GM23338 (cell line): ENCODE measurements at regions not wholly inside any gene's neighbourhood (a gene's known extent, or its start where the extent isn't known, plus 50 kb on each side); places are given as distances from the start of the nearest gene placed in this dataset.

ENCODE experiments used
- EZH2 ChIP-seq: fragments of 200-600 bp; sonication (generic); IDR thresholded peaks from one replicate; pipeline ENCODE4 v1.8.0; 2017; ENCODE audit warnings: antibody characterized with exemption, mild to moderate bottlenecking, low read depth; ENCODE audit not compliant: unreplicated experiment
- EZH2phosphoT487 ChIP-seq: fragments of 200-600 bp; sonication (generic); IDR thresholded peaks from one replicate; pipeline ENCODE4 v1.8.1; 2018; ENCODE audit warnings: antibody characterized with exemption; ENCODE audit not compliant: unreplicated experiment
- JUNB ChIP-seq: IDR thresholded peaks from one replicate; pipeline ENCODE4 v1.6.1; 2016; ENCODE audit warnings: antibody characterized with exemption; ENCODE audit not compliant: unreplicated experiment
- STAT1 ChIP-seq: IDR thresholded peaks from one replicate; pipeline ENCODE4 v1.6.1; 2016; ENCODE audit warnings: antibody characterized with exemption; ENCODE audit not compliant: unreplicated experiment
- ZNF114 ChIP-seq: fragments of 250-450 bp; sonication (Bioruptor Pico); IDR thresholded peaks from 2 replicates; pipeline ENCODE4 v1.5.0; 2020; ENCODE audit warnings: mild to moderate bottlenecking, moderate library complexity
- ZNF331 ChIP-seq: fragments of 250-450 bp; sonication (Bioruptor Pico); IDR thresholded peaks from 2 replicates; pipeline ENCODE4 v1.5.0; 2020; ENCODE audit warnings: low read depth, mild to moderate bottlenecking, moderate library complexity
- TF ChIP-seq, protein P1 (sequence below): fragments of 250-450 bp; sonication (Bioruptor Pico); IDR thresholded peaks from 2 replicates; pipeline ENCODE4 v1.5.0; 2020; ENCODE audit warnings: mild to moderate bottlenecking, moderate library complexity
- TF ChIP-seq, protein P2 (sequence below), 2 experiments: fragments of 200-600 bp in 1 of 2; sonication (generic) in 1 of 2; conservative IDR thresholded peaks; 2 replicates each; pipeline versions ENCODE4 v1.5.1 to v1.6.1; 2016 to 2017; ENCODE audit warnings: antibody characterized with exemption in 2 of 2, low read depth in 2 of 2, mild to moderate bottlenecking in 2 of 2, moderate library complexity in 1 of 2
- TF ChIP-seq, protein P3 (sequence below): IDR thresholded peaks from 2 replicates; pipeline ENCODE4 v1.6.1; 2016; ENCODE audit warnings: antibody characterized with exemption

DNA sequence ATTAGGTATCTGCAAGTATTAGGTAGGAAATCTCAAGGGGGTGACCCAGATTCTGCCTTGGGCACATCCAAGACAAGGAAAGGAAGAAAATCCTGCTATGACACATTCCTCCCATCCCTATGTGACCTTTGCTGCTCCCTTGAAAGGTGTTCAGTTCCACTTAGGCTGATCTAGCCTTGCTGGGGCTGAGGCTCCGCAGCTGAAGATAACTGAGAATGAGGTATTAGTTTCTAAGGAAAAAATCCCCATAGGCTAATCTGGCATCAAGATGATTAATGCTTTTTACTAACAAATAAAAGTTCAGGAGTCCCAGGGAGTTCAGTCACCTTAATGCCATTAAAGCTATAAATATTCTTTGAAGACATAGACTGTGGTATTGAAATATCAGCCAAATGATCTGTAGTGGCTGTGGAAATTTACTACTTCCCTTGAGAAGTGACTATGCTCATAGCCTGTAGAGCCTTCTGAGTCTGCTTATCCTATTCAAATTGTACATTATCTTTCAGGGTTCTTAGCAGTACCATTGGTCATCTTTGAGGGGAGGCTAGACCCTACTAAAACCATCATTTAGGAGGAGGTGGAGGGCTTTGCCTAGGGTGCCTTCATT, 239.9 kb upstream of the RAG2 start (continued):
- TF ChIP-seq, protein P1, sequence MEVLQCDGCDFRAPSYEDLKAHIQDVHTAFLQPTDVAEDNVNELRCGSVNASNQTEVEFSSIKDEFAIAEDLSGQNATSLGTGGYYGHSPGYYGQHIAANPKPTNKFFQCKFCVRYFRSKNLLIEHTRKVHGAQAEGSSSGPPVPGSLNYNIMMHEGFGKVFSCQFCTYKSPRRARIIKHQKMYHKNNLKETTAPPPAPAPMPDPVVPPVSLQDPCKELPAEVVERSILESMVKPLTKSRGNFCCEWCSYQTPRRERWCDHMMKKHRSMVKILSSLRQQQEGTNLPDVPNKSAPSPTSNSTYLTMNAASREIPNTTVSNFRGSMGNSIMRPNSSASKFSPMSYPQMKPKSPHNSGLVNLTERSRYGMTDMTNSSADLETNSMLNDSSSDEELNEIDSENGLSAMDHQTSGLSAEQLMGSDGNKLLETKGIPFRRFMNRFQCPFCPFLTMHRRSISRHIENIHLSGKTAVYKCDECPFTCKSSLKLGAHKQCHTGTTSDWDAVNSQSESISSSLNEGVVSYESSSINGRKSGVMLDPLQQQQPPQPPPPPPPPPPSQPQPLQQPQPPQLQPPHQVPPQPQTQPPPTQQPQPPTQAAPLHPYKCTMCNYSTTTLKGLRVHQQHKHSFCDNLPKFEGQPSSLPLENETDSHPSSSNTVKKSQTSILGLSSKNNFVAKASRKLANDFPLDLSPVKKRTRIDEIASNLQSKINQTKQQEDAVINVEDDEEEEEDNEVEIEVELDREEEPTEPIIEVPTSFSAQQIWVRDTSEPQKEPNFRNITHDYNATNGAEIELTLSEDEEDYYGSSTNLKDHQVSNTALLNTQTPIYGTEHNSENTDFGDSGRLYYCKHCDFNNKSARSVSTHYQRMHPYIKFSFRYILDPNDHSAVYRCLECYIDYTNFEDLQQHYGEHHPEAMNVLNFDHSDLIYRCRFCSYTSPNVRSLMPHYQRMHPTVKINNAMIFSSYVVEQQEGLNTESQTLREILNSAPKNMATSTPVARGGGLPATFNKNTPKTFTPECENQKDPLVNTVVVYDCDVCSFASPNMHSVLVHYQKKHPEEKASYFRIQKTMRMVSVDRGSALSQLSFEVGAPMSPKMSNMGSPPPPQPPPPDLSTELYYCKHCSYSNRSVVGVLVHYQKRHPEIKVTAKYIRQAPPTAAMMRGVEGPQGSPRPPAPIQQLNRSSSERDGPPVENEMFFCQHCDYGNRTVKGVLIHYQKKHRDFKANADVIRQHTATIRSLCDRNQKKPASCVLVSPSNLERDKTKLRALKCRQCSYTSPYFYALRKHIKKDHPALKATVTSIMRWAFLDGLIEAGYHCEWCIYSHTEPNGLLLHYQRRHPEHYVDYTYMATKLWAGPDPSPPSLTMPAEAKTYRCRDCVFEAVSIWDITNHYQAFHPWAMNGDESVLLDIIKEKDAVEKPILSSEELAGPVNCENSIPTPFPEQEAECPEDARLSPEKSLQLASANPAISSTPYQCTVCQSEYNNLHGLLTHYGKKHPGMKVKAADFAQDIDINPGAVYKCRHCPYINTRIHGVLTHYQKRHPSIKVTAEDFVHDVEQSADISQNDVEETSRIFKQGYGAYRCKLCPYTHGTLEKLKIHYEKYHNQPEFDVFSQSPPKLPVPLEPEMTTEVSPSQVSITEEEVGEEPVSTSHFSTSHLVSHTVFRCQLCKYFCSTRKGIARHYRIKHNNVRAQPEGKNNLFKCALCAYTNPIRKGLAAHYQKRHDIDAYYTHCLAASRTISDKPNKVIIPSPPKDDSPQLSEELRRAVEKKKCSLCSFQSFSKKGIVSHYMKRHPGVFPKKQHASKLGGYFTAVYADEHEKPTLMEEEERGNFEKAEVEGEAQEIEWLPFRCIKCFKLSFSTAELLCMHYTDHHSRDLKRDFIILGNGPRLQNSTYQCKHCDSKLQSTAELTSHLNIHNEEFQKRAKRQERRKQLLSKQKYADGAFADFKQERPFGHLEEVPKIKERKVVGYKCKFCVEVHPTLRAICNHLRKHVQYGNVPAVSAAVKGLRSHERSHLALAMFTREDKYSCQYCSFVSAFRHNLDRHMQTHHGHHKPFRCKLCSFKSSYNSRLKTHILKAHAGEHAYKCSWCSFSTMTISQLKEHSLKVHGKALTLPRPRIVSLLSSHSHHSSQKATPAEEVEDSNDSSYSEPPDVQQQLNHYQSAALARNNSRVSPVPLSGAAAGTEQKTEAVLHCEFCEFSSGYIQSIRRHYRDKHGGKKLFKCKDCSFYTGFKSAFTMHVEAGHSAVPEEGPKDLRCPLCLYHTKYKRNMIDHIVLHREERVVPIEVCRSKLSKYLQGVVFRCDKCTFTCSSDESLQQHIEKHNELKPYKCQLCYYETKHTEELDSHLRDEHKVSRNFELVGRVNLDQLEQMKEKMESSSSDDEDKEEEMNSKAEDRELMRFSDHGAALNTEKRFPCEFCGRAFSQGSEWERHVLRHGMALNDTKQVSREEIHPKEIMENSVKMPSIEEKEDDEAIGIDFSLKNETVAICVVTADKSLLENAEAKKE (CRISPR knock-in tag), result no peak
- no peak for TF ChIP-seq ZNF114 (CRISPR knock-in tag)
- no peak for TF ChIP-seq ZNF331 (CRISPR knock-in tag)
- TF ChIP-seq EZH2phosphoT487, result no peak
- TF ChIP-seq STAT1, result no peak
- TF ChIP-seq, protein P2, sequence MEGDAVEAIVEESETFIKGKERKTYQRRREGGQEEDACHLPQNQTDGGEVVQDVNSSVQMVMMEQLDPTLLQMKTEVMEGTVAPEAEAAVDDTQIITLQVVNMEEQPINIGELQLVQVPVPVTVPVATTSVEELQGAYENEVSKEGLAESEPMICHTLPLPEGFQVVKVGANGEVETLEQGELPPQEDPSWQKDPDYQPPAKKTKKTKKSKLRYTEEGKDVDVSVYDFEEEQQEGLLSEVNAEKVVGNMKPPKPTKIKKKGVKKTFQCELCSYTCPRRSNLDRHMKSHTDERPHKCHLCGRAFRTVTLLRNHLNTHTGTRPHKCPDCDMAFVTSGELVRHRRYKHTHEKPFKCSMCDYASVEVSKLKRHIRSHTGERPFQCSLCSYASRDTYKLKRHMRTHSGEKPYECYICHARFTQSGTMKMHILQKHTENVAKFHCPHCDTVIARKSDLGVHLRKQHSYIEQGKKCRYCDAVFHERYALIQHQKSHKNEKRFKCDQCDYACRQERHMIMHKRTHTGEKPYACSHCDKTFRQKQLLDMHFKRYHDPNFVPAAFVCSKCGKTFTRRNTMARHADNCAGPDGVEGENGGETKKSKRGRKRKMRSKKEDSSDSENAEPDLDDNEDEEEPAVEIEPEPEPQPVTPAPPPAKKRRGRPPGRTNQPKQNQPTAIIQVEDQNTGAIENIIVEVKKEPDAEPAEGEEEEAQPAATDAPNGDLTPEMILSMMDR (conservative IDR thresholded peaks at IDR 0.05; ENCODE audit: low read depth in 2 of 2), result no peak
- TF ChIP-seq, protein P3, sequence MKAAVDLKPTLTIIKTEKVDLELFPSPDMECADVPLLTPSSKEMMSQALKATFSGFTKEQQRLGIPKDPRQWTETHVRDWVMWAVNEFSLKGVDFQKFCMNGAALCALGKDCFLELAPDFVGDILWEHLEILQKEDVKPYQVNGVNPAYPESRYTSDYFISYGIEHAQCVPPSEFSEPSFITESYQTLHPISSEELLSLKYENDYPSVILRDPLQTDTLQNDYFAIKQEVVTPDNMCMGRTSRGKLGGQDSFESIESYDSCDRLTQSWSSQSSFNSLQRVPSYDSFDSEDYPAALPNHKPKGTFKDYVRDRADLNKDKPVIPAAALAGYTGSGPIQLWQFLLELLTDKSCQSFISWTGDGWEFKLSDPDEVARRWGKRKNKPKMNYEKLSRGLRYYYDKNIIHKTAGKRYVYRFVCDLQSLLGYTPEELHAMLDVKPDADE, result no peak
- TF ChIP-seq JUNB, result no peak
- no peak for TF ChIP-seq EZH2
